Endothelial cell of umbilical vein (primary cell): ENCODE measurements at regions not wholly inside any gene's neighbourhood (a gene's known extent, or its start where the extent isn't known, plus 50 kb on each side); places are given as distances from the start of the nearest gene placed in this dataset.

Source experiments
- BruUV-seq: library from RNA; stranded (reverse); fragments of 400-500 nt; replicated peaks from 2 replicates; lab custom pipeline; 2021; lab: Mats Ljungman, UMichigan
- CTCF ChIA-PET: fragments of 300-600, 350-600 bp; sonication (Branson Sonifier 250); formaldehyde crosslinking; loops from one replicate; lab custom pipeline; 2021; ENCODE audit warnings: antibody characterized with exemption, inconsistent platforms; lab: Charles Lee
- POLR2A ChIA-PET: fragments of 300-600, 350-600 bp; sonication (Branson Sonifier 250); formaldehyde crosslinking; loops from one replicate; lab custom pipeline; 2021; ENCODE audit warnings: antibody characterized with exemption, inconsistent platforms; lab: Charles Lee
- DNase-seq: peaks from one replicate; pipeline ENCODE4 v3.0.0-alpha.2; 2011; ENCODE audit warnings: low read depth, low spot score
- FAIRE-seq: peaks from 2 replicates; lab custom pipeline; 2011; peaks lifted over from hg19 to GRCh38; lab: Jason Lieb, UNC
- H2AFZ ChIP-seq: 2 replicates; pipeline ENCODE4 v1.6.0; 2012; ENCODE audit warnings: low read depth, low read length, control low read depth, inconsistent platforms
- H3K27ac ChIP-seq: 2 replicates; pipeline ENCODE4 v1.5.1; 2011; ENCODE audit warnings: low read depth, mild to moderate bottlenecking, control low read depth, low read length, moderate library complexity; ENCODE audit not compliant: insufficient read depth
- H3K27me3 ChIP-seq, 2 experiments: 2 replicates each; pipeline versions ENCODE4 v1.6.0 to v1.6.1; 2011; ENCODE audit warnings: low read length in 2 of 2, mixed read lengths in 1 of 2; ENCODE audit not compliant: control insufficient read depth in 2 of 2, insufficient read depth in 2 of 2
- H3K36me3 ChIP-seq, 2 experiments: 2 replicates in 1 of 2; 3 replicates in 1 of 2; pipeline ENCODE4 v1.5.1; 2011; ENCODE audit warnings: low read length in 2 of 2, mild to moderate bottlenecking in 1 of 2, moderate library complexity in 1 of 2; ENCODE audit not compliant: control insufficient read depth in 2 of 2, insufficient read depth in 2 of 2; ENCODE audit errors: extremely low read depth in 1 of 2
- H3K4me1 ChIP-seq: 3 replicates; pipeline ENCODE4 v1.5.1; 2011; ENCODE audit warnings: mild to moderate bottlenecking, low read length; ENCODE audit not compliant: control insufficient read depth, insufficient read depth; ENCODE audit errors: extremely low read depth
- H3K4me2 ChIP-seq: 2 replicates; pipeline ENCODE4 v1.6.1; 2011; ENCODE audit warnings: low read length, control low read depth, mixed read lengths; ENCODE audit not compliant: insufficient read depth
- H3K4me3 ChIP-seq, 3 experiments: fragments of 200-600 bp in 1 of 3; sonication (generic), shearing (Covaris generic) in 1 of 3; replicated peaks in 1 of 3; 2 replicates each; pipeline ENCODE4 v1.5.1; 2011 to 2016; ENCODE audit warnings: control low read depth in 3 of 3, low read length in 3 of 3, mild to moderate bottlenecking in 2 of 3, inconsistent platforms in 1 of 3, low read depth in 1 of 3, moderate library complexity in 1 of 3; ENCODE audit not compliant: insufficient read depth in 1 of 3
- H3K79me2 ChIP-seq: 2 replicates; pipeline ENCODE4 v1.6.0; 2012; ENCODE audit warnings: low read length, inconsistent platforms; ENCODE audit not compliant: control insufficient read depth, insufficient read depth
- H3K9ac ChIP-seq: replicated peaks from 2 replicates; pipeline ENCODE3; 2011; ENCODE audit warnings: low read length, control low read depth; ENCODE audit not compliant: insufficient read depth; ENCODE audit errors: extremely low read depth
- H3K9me1 ChIP-seq: replicated peaks from 3 replicates; pipeline ENCODE4 v1.6.0; 2011; ENCODE audit warnings: mild to moderate bottlenecking, low read length; ENCODE audit not compliant: control insufficient read depth, insufficient read depth; ENCODE audit errors: extremely low read depth
- H3K9me3 ChIP-seq: replicated peaks from 2 replicates; pipeline ENCODE4 v1.5.1; 2012; ENCODE audit warnings: low read length, inconsistent platforms; ENCODE audit not compliant: control insufficient read depth, insufficient read depth
- H4K20me1 ChIP-seq: replicated peaks from 2 replicates; pipeline ENCODE3; 2011; ENCODE audit warnings: mild to moderate bottlenecking, low read length; ENCODE audit not compliant: control insufficient read depth, insufficient read depth; ENCODE audit errors: extremely low read depth
- CTCF ChIP-seq, 2 donors: IDR thresholded peaks; 1 replicate in 1 of 2; 2 replicates in 1 of 2; pipeline ENCODE4 v1.5.1; 2011; ENCODE audit warnings: low read length in 2 of 2, mild to moderate bottlenecking in 2 of 2, moderate library complexity in 2 of 2, control low read depth in 1 of 2, inconsistent platforms in 1 of 2, low read depth in 1 of 2; ENCODE audit not compliant: insufficient read depth in 1 of 2; ENCODE audit errors: extremely low read depth in 1 of 2
- EZH2 ChIP-seq: IDR thresholded peaks from 2 replicates; pipeline ENCODE4 v1.6.1; 2012; ENCODE audit warnings: borderline replicate concordance, low read depth, mild to moderate bottlenecking, moderate library complexity, low read length, inconsistent platforms; ENCODE audit not compliant: severe bottlenecking
- FOS ChIP-seq: IDR thresholded peaks from 2 replicates; pipeline ENCODE4 v1.6.1; 2011; ENCODE audit warnings: mild to moderate bottlenecking, low read length, moderate library complexity, borderline replicate concordance; ENCODE audit not compliant: insufficient read depth
- GATA2 ChIP-seq: IDR thresholded peaks from 2 replicates; pipeline ENCODE4 v1.7.0; 2011; ENCODE audit warnings: low read depth, mild to moderate bottlenecking, moderate library complexity, mixed read lengths, low read length; ENCODE audit not compliant: insufficient read length, insufficient read depth
- JUN ChIP-seq: IDR thresholded peaks from 2 replicates; pipeline ENCODE4 v1.6.1; 2011; ENCODE audit warnings: borderline replicate concordance, low read depth; ENCODE audit not compliant: insufficient read length, insufficient read depth
- MAX ChIP-seq: IDR thresholded peaks from 2 replicates; pipeline ENCODE4 v1.6.1; 2011; ENCODE audit not compliant: insufficient read depth, insufficient read length
- MYC ChIP-seq: IDR thresholded peaks from one replicate; pipeline ENCODE4 v1.6.1; 2011; ENCODE audit warnings: mild to moderate bottlenecking, low read depth, low read length
- POLR2A ChIP-seq: IDR thresholded peaks from 2 replicates; pipeline ENCODE4 v1.6.1; 2012; ENCODE audit warnings: low read depth, mild to moderate bottlenecking, control low read depth, low read length
- POLR2AphosphoS5 ChIP-seq: IDR thresholded peaks from 2 replicates; pipeline ENCODE4 v1.6.1; 2012; ENCODE audit warnings: low read depth, mild to moderate bottlenecking, control low read depth, low read length, moderate library complexity; ENCODE audit not compliant: insufficient read depth
- dilution Hi-C: fragments of 300-500 bp; cut with MboI; formaldehyde crosslinking; loops from one replicate; pipeline ENCODE4 v1.15.0; 2019; ENCODE audit warnings: low sequenced_read_pairs; ENCODE audit not compliant: extremely low pct_ligation_motif_present
- intact Hi-C: fragments of 100-400 bp; cut with micrococcal nuclease; formaldehyde crosslinking; loops from one replicate; pipeline ENCODE4 v1.10.0; 2022

- Histone ChIP-seq H3K36me3 (no peaks in the 10 kb centered on the region), H3K79me2 (no peaks in the 10 kb centered on the region), H3K4me2 (no peak overlapping the region), H4K20me1 (no peaks in the 10 kb centered on the region), H3K9ac (no peak overlapping the region), H3K27me3 (no peaks in the 10 kb centered on the region), H2AFZ (no peak overlapping the region), H3K9me1 (no peaks in the 10 kb centered on the region), H3K9me3 (no peaks in the 10 kb centered on the region), H3K4me3 (no peak overlapping the region), H3K4me1 (no peaks in the 10 kb centered on the region), H3K27ac (no peak overlapping the region)
- TF ChIP-seq POLR2AphosphoS5 (no peak), GATA2 (no peak), JUN (no peak), MYC (no peak), POLR2A (no peak)
- DNase-seq (no peak), FAIRE-seq (no peak)
- intact Hi-C loops (no loop called here), dilution Hi-C loops (no loop called here)
- no TSS peak for BruUV-seq
- POLR2A ChIA-PET: no interaction called here
- CTCF ChIA-PET: no interaction called here
Observed at GRCh38 chr1:209425959-209426358, 157.6 kb upstream of the CAMK1G start.

- dilution Hi-C loops: no loop called here
- DNase-seq: no peak
- H3K36me3 ChIP-seq: no peaks in the 10 kb centered on the region
- no peaks in the 10 kb centered on the region for H3K9me3 ChIP-seq
- no peaks in the 10 kb centered on the region for H3K27me3 ChIP-seq
- no peaks in the 10 kb centered on the region for H3K79me2 ChIP-seq
- no peaks in the 10 kb centered on the region for H3K9me1 ChIP-seq
- TF ChIP-seq CTCF (IDR thresholded peaks at IDR 0.05; ENCODE audit: extremely low read depth in 1 of 2, insufficient read depth in 1 of 2, low read depth in 1 of 2, low read length in 2 of 2) (no peak), JUN (no peak), MAX (no peak), MYC (no peak), POLR2AphosphoS5 (no peak), FOS (no peak), EZH2 (no peak), POLR2A (no peak), GATA2 (no peak)
- H3K4me2 ChIP-seq: no peak overlapping the region
- no peak overlapping the region for H2AFZ ChIP-seq
- intact Hi-C loops: no loop called here
- POLR2A ChIA-PET: no interaction called here
- H3K9ac ChIP-seq: no peak overlapping the region
- BruUV-seq: no TSS peak
- no peaks in the 10 kb centered on the region for H4K20me1 ChIP-seq
- CTCF ChIA-PET: no interaction called here
- no peak overlapping the region for H3K4me3 ChIP-seq
- H3K27ac ChIP-seq: no peak overlapping the region
- no peaks in the 10 kb centered on the region for H3K4me1 ChIP-seq
- no peak for FAIRE-seq
Observed at GRCh38 chr1:209427277-209427676, 156.2 kb upstream of the CAMK1G start.
